ENCODE measurements at regions not wholly inside any gene's neighbourhood (a gene's known extent, or its start where the extent isn't known, plus 50 kb on each side); places are given as distances from the start of the nearest gene placed in this dataset.

DNA sequence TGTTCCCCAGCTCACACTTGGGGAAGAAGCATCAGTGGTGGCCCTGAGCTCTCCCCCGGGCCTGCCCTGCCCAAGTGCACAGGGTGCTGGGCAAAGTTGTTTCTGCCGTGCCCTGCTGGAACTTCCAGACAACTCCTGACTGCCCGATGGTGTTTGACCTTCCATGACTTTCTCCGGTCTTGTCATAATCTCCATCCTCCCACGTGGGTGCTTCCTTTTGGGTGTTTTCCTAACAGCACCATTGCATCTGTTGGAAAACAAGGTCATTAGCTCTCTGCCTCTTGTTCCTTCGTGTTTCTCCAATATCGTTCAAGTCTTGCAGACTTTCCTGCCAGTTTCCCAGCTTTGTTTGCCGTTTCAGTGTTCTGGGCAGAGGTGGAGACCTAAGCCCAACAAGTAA is 68.7 kb upstream of the TIAM2 start:
- H3K4me3 Mint-ChIP-seq (ENCODE audit: unreplicated experiment), result no peak overlapping the region
- no peaks in the 10 kb centered on the region for H3K9me3 Mint-ChIP-seq (ENCODE audit: low read depth)
- no peak for DNase-seq (ENCODE audit: low spot score)
- TF ChIP-seq, protein P1, sequence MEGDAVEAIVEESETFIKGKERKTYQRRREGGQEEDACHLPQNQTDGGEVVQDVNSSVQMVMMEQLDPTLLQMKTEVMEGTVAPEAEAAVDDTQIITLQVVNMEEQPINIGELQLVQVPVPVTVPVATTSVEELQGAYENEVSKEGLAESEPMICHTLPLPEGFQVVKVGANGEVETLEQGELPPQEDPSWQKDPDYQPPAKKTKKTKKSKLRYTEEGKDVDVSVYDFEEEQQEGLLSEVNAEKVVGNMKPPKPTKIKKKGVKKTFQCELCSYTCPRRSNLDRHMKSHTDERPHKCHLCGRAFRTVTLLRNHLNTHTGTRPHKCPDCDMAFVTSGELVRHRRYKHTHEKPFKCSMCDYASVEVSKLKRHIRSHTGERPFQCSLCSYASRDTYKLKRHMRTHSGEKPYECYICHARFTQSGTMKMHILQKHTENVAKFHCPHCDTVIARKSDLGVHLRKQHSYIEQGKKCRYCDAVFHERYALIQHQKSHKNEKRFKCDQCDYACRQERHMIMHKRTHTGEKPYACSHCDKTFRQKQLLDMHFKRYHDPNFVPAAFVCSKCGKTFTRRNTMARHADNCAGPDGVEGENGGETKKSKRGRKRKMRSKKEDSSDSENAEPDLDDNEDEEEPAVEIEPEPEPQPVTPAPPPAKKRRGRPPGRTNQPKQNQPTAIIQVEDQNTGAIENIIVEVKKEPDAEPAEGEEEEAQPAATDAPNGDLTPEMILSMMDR (IDR thresholded peaks at IDR 0.05), result no peak
- peaks cover 5% of the 10 kb centered on the region for H3K4me1 Mint-ChIP-seq (ENCODE audit: low read depth)
- H3K27ac Mint-ChIP-seq (ENCODE audit: unreplicated experiment), result no peak overlapping the region
- no peaks in the 10 kb centered on the region for H3K27me3 Mint-ChIP-seq (ENCODE audit: low read depth)
- H3K36me3 Mint-ChIP-seq (ENCODE audit: low read depth), result no peaks in the 10 kb centered on the region

DNA sequence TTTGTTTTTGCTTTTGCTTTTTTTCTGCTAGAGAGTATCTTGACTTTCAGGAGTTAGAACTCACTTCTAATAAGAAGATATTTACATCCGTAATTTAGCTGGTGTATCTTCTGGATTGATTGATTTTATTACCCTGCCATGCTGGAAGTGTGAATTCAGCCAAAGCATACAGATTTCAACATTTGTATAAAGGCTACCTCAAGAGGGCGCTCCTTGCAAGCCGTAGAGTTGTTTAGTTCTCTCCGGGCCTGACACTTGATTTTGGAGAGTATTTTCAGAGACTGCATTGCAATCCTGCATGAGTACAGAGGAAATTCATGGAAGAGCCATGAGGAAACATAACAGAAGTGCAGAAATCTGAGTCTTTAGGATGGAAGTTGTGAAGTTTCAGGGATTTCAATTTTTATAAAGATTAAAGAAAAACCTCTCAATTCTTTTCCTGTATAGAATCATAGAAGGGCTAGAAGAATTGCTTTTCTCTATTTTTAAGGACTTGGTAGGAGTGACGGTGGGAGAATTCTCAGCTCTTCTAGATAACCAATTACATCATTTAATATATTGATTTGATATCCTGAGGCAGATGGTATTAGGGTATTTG is 66.7 kb upstream of the TIAM2 start:
- Mint-ChIP-seq H3K4me1 (ENCODE audit: low read depth) (peaks cover 25% of the 10 kb centered on the region), H3K4me3 (ENCODE audit: unreplicated experiment) (no peak overlapping the region), H3K27ac (ENCODE audit: unreplicated experiment) (no peak overlapping the region), H3K36me3 (ENCODE audit: low read depth) (no peaks in the 10 kb centered on the region), H3K9me3 (ENCODE audit: low read depth) (no peaks in the 10 kb centered on the region), H3K27me3 (ENCODE audit: low read depth) (no peaks in the 10 kb centered on the region)
- no peak for DNase-seq (ENCODE audit: low spot score)
- TF ChIP-seq, protein P1 (IDR thresholded peaks at IDR 0.05), result peak; percentile 98

DNA sequence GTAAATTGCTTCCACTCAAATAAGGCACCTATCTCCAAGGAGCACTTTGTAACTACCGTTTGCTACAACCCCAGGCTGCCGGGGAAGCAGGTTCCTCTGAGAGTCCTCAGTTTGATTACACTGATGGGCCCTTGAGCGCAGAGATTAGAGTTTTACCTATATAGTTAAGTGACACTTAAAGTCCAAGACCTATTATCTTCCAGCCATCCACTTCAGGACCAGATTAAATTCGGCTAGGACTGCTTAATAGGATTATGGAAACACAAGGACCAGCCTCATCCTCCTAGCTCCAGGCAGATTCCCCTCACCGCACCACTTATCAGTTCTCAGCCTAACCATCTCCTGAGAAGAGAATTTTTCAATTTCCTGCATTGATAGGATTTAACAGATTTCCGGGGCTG is 64.7 kb upstream of the TIAM2 start:
- no peak overlapping the region for H3K4me3 Mint-ChIP-seq (ENCODE audit: unreplicated experiment)
- H3K36me3 Mint-ChIP-seq (ENCODE audit: low read depth), result no peaks in the 10 kb centered on the region
- no peaks in the 10 kb centered on the region for H3K27me3 Mint-ChIP-seq (ENCODE audit: low read depth)
- H3K27ac Mint-ChIP-seq (ENCODE audit: unreplicated experiment), result no peak overlapping the region
- TF ChIP-seq, protein P1 (IDR thresholded peaks at IDR 0.05), result no peak
- peaks cover 27% of the 10 kb centered on the region for H3K4me1 Mint-ChIP-seq (ENCODE audit: low read depth)
- H3K9me3 Mint-ChIP-seq (ENCODE audit: low read depth), result no peaks in the 10 kb centered on the region
- DNase-seq (ENCODE audit: low spot score), result no peak

DNA sequence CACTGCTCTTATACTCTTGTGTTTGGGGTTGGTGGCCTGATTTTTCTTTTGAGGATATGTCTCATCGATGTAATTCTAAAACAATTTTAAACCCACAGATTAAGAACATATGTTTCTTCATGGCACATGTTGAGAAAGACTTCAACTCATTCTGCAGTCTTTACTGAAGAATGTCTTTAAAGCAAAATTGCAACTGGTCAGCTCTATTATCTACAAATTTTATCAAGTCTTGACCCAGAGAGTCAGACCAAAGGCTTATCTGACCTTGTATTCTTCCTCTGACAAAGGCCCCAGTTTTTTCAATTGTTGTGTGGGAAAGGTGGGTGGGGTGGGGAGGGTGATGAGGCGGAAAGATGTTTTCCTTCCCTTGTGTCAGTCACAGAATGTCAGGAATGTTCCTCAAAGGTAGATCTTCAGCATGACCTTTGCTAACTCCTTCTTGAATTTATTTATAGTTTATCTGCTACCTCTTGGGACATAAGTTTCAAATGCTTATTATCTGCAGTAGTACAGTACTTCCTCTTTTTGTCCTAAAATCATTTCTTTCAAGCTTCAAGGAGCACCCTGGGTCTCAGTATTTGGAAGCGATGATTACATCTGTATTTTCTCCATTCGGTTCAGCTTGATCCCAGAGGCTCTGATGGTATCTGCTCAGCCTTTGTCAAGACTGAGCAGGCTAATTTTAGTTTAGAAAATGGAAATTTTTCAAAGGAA is 63.2 kb upstream of the TIAM2 start:
- H3K4me1 Mint-ChIP-seq (ENCODE audit: low read depth), result peaks cover 27% of the 10 kb centered on the region

DNA sequence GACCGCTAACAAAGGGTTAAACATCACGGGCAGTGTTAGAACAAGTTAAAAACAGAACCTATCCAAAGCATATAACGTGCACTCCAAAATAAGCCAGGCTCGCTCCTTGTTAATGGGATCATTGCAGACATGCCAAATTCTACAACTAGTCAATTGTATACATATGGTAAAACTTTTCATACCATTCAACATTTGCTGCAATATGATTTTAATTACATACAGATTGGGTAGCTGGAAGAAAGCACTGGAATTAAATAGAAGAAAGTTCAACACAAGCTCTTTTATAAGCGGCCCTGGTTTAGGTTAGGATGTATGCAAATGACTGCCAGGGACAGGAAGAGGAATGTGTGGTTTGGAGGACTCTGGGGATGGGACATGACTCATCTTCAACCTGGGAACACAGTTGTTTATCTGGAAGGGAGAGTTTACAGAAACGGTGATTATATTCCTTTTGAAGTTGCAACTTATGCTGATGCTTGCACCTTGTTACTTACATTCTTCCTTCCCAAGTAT is 62.5 kb upstream of the TIAM2 start:
- Mint-ChIP-seq H3K4me3 (ENCODE audit: unreplicated experiment) (no peak overlapping the region), H3K36me3 (ENCODE audit: low read depth) (no peaks in the 10 kb centered on the region), H3K27me3 (ENCODE audit: low read depth) (no peaks in the 10 kb centered on the region), H3K9me3 (ENCODE audit: low read depth) (no peaks in the 10 kb centered on the region), H3K4me1 (ENCODE audit: low read depth) (peaks cover 28% of the 10 kb centered on the region), H3K27ac (ENCODE audit: unreplicated experiment) (peak overlapping the region; percentile 14)
- no peak for DNase-seq (ENCODE audit: low spot score)
- TF ChIP-seq, protein P1 (IDR thresholded peaks at IDR 0.05), result no peak

More for the DNA sequence above, 63.2 kb upstream of the TIAM2 start:
- no peak for DNase-seq (ENCODE audit: low spot score)
- no peaks in the 10 kb centered on the region for H3K36me3 Mint-ChIP-seq (ENCODE audit: low read depth)
- H3K27me3 Mint-ChIP-seq (ENCODE audit: low read depth), result no peaks in the 10 kb centered on the region
- no peaks in the 10 kb centered on the region for H3K9me3 Mint-ChIP-seq (ENCODE audit: low read depth)
- TF ChIP-seq, protein P1 (IDR thresholded peaks at IDR 0.05), result no peak
- no peak overlapping the region for H3K27ac Mint-ChIP-seq (ENCODE audit: unreplicated experiment)
- H3K4me3 Mint-ChIP-seq (ENCODE audit: unreplicated experiment), result no peak overlapping the region

Data from chondrocyte (in vitro differentiated cells).